Astrocyte of the spinal cord (primary cell): ENCODE measurements at regions not wholly inside any gene's neighbourhood (a gene's known extent, or its start where the extent isn't known, plus 50 kb on each side); places are given as distances from the start of the nearest gene placed in this dataset.

ENCODE experiments used
- DNase-seq: peaks from one replicate; pipeline ENCODE4 v3.0.0; 2011; ENCODE audit warnings: low read depth, low spot score
- H3K4me3 ChIP-seq: 2 replicates; pipeline ENCODE4 v1.5.1; 2011; ENCODE audit warnings: low read depth, mild to moderate bottlenecking, low read length, moderate library complexity
- in situ Hi-C: cut with HindIII; loops from 2 replicates; pipeline ENCODE4 v1.10.0; 2017; ENCODE audit warnings: low sequenced_read_pairs
- TF ChIP-seq, protein P1 (sequence below): IDR thresholded peaks from 2 replicates; pipeline ENCODE4 v1.5.1; 2012; ENCODE audit warnings: low read depth, mild to moderate bottlenecking, low read length, inconsistent platforms

DNA sequence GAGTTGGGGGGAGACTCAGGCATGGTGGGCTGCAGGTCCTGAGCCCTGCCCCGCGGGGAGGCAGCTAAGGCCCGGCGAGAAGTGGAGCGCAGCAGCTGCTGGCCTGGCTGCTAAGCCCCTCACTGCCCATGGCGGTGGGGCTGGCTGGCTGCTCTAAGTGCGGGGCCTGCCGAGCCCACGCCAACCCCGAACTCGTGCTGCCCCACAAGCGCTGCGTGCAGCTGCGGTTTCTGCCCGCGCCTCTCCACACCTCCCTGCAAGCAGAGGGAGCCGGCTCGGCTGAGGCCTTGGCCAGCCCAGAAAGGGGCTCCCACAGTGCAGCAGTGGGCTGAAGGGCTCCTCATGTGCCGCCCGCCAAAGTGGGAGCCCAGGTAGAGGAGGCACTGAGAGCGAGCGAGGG, 1355.1 kb upstream of the WWC1 start:
- TF ChIP-seq, protein P1, sequence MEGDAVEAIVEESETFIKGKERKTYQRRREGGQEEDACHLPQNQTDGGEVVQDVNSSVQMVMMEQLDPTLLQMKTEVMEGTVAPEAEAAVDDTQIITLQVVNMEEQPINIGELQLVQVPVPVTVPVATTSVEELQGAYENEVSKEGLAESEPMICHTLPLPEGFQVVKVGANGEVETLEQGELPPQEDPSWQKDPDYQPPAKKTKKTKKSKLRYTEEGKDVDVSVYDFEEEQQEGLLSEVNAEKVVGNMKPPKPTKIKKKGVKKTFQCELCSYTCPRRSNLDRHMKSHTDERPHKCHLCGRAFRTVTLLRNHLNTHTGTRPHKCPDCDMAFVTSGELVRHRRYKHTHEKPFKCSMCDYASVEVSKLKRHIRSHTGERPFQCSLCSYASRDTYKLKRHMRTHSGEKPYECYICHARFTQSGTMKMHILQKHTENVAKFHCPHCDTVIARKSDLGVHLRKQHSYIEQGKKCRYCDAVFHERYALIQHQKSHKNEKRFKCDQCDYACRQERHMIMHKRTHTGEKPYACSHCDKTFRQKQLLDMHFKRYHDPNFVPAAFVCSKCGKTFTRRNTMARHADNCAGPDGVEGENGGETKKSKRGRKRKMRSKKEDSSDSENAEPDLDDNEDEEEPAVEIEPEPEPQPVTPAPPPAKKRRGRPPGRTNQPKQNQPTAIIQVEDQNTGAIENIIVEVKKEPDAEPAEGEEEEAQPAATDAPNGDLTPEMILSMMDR = no peak
- H3K4me3 ChIP-seq = no peak overlapping the region
- DNase-seq = no peak
- in situ Hi-C loops = no loop called here

DNA sequence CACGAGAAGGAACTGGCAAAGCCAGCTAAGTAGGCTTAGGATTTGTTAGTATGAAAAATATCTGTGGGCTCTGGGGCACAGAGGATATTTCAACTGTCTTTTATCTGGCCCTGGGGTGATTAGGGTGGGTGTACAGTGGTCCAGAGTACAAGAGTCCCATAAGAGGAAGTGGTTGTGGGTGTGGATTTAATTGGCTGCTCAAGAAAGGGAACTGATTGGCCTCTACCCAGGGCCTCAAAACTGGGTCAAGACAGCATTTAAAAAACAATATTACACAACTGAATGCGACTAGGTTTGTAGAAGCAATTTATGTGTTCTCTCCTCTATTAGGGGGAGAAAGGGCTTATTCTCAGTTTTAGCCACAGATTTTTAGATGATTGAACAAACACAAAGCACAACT, 1353.4 kb upstream of the WWC1 start:
- H3K4me3 ChIP-seq = no peak overlapping the region
- TF ChIP-seq, protein P1 = no peak
- in situ Hi-C loops = no loop called here
- DNase-seq = no peak

DNA sequence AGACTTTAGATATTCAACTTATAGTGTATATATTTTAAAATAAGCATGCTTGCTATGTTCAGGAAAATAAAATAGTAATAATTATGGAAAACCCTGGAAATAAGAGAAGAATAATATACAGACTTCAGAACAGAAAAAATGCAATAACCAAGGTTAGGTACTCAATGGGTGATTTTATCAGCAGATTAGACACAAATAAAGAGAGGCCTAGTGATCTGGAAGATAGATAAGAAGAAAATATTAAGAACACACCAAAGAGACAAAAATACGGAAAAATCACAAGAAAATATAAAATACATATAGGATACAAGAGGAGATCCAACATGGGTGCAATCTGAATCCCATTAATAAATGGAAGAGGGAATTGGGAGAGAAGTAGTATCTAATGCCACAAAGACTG, 1348.5 kb upstream of the WWC1 start:
- TF ChIP-seq, protein P1 = no peak
- in situ Hi-C loops = no loop called here
- H3K4me3 ChIP-seq = no peak overlapping the region
- no peak for DNase-seq

DNA sequence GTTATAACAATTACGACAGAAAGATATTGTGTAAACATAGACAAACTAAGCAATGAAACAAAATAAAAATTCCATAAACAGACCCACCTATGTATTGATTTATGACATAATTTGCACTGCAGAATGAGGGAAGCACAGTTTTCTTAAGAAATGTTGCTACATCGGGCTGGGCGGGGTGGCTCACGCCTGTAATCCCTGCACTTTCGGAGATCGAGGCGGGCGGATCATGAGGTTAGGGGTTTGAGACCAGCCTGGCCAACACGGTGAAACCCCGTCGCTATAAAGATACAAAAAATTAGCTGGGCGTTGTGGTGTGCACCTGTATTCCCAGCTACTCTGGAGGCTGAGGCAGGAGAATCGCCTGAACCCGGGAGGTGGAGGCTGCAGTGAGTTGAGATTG, 1344.4 kb upstream of the WWC1 start:
- H3K4me3 ChIP-seq = no peak overlapping the region
- in situ Hi-C loops = no loop called here
- DNase-seq = no peak
- TF ChIP-seq, protein P1 = no peak

DNA sequence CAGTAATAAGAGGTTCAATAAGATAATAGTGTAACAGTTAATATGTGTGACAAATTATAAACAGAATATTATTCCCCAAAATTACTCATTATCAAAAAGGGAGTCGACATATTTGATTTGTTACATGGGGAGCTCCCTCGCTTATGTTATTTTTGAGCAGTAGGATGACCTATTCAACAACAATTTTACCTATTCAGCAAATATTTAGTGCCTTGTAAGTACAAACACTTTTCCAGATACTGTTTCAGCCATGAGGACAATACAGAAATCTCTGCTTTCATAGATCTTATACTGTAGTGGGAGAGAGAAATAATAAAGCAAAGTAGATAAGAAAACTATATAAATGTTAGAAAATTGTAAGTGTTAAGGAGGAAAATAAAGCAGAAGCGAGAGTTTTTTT, 1342.8 kb upstream of the WWC1 start:
- TF ChIP-seq, protein P1 = no peak
- in situ Hi-C loops = no loop called here

DNA sequence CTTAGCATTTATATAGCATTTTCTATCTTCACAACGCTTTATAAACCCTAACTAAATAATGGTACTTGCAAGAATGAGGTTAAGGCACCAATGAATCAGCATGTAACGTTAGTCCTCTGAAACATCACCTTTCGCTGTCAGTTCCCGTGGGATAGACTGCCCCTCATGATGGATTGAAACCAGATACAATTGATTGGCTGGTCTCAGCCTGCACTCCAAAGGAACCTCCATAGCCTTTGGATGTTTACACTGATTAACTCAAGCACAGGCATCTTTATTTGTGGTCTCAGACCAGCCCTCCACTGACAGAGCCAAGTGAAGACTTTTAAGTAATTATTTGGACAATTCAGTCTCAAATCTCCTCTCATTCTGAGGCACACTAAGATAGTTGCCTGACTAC, 1339.4 kb upstream of the WWC1 start:
- DNase-seq = no peak
- TF ChIP-seq, protein P1 = no peak
- in situ Hi-C loops = no loop called here
- H3K4me3 ChIP-seq = no peak overlapping the region

More for the DNA sequence above, 1342.8 kb upstream of the WWC1 start:
- DNase-seq = no peak
- no peak overlapping the region for H3K4me3 ChIP-seq

DNA sequence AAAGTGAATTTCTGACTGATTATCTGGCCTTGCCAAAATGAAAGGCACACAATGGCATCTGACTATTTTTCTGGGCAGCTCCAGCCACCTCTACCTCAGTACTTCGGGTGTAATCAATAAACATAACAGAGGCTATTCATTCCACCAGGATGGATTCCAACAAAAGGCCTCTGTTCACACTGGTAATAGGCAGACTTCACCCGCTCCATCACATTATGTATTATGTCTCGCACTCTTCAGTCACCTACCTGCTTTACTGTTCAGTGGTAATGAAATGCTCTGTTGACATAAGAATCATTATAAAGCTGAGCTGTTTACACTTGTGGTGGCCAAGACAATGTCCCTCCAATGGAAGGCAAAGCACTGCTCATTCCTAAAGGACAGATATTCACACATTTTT, 1333.7 kb upstream of the WWC1 start:
- no peak overlapping the region for H3K4me3 ChIP-seq
- TF ChIP-seq, protein P1 = no peak
- DNase-seq = no peak
- in situ Hi-C loops = no loop called here
